HG02870 (cell line): ENCODE measurements at regions not wholly inside any gene's neighbourhood (a gene's known extent, or its start where the extent isn't known, plus 50 kb on each side); places are given as distances from the start of the nearest gene placed in this dataset.

ENCODE experiments used
- ATAC-seq: cut with Tn5 transposase; IDR thresholded peaks from one replicate; pipeline ENCODE4 v1.9.1; 2021; ENCODE audit warnings: mild to moderate bottlenecking, moderate library complexity; ENCODE audit not compliant: unreplicated experiment

DNA sequence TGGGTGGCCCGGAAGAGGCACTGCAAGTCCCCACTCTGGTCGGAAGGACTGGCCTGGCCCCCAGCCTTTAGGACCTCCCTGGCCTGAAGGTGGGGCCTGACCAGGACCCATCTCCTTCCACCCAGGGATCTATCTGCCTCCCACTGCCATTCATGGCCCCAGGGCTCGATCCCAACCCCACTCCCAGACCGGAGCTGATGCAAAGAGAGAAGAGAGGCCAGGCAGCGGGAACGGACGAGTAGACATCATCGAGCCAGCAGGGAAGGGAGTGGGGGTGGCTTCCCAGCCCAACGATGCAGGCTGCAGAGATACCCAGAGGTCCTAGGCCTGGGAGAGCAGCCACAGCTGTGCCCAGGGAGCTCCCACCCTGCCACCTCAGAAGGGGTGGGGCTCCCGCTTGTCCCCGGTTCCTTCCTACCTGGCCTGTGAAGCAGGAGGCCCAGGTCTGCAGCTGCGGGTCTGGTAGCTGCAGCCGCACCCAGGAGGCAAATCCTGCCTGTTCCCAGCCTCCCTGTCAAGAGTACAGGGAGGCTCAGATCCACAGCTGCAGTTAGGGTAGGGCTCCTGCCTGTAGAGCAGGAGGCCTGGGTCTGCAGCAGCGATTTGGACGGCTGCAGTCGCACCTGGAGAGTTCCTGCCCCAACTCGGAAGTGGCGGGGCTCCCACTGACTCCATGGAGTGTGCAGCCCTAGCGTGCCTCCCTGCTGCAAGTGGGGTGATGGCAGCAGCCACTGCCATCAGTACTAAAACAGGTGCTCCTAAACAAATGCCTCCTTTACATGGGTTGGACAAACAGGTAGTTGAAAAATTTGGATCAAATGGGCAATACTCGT, 1151.0 kb upstream of the PHF14 start:
- ATAC-seq, result no peak

DNA sequence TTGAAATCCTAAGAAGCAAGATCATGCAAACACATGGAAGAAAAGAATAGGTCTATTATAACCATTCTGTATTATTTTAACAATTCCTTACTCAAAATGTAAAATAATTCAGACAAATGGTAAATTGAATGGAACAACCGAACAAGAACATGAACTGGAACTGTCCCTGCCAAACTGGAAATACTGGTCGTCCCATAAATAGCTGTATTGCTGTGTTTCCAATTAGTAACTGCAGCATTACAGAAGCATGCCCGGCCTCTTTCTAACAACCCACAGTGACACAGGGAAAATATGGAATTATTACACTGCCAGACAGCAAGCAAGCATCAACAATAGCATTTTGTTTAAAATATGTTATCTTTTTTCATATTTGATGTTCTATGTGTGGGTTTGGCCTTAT, 1138.5 kb upstream of the PHF14 start:
- ATAC-seq, result no peak

DNA sequence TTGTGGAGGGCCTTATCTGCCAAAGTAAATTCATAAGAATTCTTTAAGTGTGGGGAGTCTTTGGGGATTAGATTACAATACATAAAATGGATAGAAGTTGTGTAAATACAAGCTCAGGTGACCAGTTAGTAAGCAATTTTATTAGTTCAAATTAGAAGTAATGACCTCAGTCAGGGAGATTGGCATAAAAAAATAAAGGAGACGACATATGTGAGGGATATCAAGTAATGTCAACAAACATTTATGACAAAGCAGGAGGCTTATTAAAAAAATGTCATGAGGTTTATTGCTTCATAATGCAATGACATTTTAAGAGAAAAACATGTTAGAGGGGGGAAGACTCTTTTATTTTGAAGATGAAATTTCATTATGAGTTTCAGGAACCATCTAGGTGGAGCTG, 1137.0 kb upstream of the PHF14 start:
- ATAC-seq, result no peak

DNA sequence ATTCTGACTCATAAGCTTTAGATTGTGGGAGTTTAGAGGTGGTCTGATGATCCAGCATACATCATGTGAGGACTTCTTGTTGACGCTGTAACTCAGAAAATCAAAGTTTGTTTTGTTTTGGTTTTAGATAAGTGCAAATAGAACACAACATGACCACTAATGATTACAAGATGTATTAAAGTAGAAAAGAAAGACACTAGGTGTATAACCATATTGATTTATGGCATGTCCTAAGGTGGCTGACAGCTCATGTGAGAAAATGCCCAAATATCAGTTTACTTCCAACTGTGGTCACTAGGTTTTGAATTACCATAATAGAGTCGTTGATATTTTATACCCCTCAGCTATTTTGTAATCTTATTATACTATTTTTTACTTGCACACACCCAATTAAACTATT, 1131.4 kb upstream of the PHF14 start:
- ATAC-seq, result no peak

DNA sequence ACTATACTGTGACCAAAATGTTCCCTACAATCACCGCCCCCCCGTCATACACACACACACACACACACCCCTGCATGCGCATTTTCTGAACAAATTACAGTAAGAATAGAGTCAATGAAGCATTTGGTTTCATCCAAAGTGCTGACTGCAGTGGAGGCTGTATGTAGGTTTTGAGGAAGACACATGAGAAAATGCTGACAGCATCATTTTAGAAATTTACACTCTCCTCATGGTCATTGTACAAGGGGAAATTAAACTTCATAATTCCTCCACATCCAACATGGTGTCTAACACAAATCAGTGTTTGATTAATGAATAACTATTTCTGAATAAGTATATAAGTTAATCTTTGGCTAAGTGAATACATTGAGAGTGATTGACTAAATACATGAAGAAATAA, 1126.8 kb upstream of the PHF14 start:
- ATAC-seq, result no peak

DNA sequence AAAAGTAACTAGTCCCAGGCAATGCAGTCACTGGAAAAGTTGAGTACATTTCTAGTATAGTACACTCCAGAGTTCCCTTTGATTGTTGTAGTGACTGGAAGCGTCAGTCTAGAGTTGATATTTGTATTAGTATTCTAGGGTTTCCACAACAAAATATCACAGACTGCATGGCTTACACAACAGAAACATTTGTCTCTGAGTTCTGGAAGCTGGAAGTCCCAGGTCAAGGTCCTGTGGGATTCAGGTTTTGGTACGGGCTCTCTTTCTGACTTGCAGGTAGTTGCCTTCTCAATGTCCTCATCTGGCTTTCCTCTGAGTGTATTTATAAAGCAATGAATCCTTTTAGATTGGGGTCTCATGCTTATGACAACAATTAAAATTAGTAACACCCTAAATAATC, 1119.1 kb upstream of the PHF14 start:
- ATAC-seq, result no peak

DNA sequence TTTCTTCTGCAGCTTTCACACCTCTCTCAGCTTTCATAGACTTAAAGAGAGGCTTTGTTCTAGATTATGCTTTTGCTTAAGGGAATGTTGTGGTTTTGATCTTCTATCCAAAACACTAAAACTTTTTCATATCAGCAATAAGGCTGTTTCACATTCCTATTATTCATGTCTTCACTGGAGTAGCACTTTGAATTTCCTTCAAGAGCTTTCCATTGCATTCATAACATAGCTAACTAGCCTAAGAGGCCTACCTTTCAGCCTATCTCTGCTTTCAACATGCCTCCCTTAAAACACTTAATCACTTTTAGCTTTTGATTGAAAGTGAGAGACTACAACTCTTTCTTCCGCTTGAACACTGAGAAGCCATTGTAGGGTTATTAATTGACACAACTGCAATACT, 1117.0 kb upstream of the PHF14 start:
- no peak for ATAC-seq

DNA sequence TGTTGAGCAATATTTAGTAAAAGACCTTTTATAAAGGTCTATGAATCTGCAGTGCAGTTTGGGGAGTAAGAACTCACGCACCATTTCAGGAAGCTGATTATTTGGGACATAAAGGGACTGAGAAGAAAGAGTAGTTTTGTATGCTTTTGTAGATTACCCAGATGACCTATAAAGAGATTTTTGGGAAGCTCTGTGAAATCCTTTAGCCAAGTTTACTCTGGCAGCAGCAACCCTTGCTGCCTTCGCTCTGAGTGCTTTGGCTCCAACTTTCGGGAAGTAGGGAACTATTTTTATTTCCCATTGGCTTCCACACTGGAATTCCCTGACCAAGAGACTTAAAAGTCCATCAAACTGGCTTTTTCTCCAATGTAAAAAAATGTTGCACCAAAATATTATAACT, 1110.1 kb upstream of the PHF14 start:
- no peak for ATAC-seq

DNA sequence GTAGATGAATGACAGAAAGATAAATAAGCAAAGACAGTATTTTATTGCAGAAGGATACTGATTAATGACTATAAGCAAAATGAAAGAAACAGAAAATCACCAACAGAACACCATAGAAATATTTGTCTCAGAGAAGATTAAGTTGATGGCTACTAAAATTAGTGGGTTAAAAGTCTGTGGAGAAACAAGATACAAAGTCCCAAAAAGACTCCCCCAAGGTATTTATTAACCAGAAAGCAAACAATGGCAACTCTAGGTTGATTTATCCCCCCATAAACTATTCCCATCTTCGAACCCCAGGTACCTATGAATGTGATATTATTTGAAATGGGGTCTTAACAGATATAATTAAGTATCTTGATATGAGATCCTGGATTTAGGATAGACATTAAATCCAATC, 1104.5 kb upstream of the PHF14 start:
- no peak for ATAC-seq

DNA sequence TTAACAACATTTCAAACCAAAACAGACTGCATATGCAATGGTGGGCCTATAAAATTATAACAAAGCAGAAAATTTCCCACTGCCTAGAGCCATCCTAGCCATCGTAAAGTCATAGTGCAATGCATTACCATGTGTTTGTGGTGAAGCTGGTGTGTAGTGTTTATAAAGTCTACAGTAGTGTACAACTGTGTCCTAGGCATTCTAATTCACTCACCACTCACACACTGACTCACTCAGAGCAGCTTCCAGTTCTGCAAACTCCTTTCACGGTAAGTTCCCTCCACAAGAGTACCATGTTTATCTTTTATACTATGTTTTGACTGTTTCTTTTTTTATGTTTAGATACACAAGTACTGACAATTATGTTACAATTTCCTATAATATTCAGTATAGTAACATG, 1104.1 kb upstream of the PHF14 start:
- ATAC-seq, result no peak

DNA sequence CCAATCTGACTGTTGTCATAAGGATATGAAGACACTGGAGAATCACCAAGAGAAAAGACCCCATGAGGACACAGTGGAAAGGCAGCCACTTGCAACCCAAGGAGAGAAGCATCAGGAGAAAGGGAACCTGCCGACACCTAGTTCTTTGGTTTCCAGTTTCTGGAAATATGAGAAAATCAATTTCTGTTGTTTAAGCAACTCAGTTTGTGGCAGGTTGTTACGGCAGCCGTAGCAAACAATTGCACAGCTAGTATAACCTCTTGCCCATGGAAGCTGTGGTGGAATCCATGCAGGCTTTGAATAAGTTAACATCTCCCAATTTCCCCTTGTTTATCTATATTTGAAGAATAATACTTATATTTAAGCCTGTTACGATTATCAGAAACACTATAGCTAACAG, 1103.0 kb upstream of the PHF14 start:
- ATAC-seq, result no peak

DNA sequence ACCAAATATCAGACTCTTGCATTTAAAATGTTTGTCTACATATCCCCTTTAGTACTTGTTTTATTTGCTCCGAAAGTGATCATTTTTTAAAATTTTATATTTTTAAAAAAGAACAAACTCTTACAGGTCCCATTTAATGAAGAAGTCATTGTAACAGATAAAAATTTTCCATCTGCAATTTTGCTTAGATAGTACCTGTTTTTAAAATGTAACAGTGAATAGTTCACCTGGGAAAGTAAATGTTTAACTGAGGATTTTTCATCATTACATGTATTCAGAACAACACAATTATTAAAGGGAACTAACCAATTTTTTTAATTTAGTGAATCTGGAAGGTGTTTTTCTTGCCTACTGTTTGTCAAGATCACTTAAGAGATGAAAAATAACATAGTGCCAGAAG, 1099.5 kb upstream of the PHF14 start:
- no peak for ATAC-seq

DNA sequence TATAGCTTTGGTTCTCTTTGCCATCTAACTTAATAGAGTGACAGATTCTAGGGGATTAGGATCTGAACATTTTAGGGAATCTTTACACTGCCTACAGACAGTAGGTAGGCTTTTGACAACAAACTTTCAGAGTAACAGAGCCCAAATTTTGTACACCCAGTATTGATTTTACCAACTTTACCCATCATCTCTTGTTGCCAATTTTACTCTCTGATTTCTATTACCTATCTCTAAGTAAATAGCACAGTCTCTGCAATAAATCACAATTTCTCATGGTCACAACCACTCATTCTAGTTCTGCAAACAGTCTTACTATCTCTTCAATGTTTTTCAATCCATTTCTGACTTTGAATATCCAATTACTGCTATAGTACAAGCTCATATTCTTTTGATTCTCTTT, 1097.6 kb upstream of the PHF14 start:
- ATAC-seq, result no peak

DNA sequence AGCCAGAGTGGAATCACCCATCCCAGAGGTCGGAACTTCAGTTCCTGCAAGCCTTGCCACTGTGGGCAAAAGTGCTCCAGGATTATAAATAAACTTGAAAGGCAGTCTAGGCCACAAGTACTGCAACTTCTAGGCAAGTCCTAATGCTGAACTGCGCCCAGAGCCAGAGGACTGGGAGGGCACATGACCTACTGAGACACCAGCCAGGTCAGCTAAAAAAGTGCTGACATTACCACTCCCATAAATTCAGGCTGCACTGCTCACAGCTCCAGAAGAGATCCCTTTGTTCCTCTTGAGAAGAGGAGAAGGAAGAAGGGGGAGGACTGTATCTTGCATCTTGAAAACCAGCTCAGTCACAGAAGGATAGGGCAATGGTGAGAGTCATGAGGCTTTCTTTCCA, 1084.1 kb upstream of the PHF14 start:
- no peak for ATAC-seq

DNA sequence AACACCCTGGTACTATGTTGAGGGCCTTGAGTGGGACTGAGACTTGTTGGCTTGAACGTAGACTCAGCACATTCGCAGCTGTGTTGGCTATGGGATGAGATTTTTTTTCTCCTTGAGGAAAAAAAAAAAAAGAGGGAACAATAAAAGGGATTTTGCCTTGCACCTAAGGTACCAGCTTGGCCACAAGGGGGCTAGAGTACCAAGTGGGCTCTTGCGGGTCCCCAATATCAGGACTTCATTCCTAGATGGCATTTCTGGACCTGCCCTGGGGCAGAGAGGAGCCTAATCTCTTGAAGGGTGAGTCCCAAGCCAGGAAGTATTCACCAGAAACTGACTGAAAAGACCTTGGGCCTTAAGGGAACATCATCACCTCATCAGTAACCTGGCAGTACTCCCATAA, 1083.6 kb upstream of the PHF14 start:
- ATAC-seq, result no peak

DNA sequence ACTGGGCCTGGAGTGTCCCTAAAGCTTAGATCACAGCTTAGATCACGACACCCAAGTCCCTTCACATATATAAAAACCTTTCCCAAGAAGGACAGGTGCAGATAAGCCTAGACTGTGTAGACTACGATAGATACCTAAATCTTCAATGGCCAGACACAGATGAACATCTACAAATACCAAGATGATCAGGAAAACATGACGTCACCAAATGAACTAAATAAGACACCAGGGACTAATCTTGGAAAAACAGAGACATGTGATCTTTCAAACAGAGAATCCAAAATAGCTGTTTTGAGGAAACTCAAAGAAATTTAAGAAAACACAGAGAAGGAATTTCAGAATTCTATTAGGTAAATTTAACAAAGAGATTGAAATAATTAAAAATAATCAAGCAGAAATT, 1082.6 kb upstream of the PHF14 start:
- ATAC-seq, result no peak

DNA sequence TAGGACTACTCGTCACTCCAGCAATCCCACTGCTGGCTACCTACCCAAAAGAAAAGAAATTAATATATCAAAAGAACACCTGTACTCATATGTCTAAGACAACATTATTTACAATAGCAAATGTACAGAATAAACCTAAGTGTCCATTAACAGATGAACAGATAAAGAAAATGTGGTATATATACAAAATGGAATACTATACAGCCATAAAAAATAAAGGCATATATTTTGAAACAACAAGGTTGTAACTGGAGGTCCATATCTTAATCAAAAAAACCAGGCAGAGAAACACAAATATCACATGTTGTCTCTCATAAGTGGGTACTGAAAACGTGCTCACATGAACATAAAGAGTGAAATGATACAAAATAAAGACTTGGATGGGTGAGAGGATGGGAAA, 1073.3 kb upstream of the PHF14 start:
- ATAC-seq, result no peak

DNA sequence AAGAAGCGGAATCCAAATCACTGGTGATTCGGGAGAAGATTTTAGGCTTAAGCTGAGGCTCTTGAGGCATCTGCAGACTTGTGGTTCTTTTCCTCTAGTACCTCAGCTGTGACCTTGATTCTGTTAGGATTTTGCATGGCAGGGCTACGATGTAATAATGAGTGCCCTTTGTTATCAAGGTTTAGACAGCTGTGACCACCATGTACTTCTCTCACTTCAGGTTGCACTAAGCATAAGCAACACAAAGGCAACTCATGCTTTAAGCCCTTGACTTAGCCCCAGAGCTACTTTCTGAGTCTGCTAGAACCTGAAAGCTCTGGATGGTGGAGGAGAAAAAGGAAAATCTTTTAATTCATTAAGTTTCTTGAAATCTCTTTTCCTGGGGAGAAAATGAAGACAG, 1052.3 kb upstream of the PHF14 start:
- ATAC-seq, result no peak

DNA sequence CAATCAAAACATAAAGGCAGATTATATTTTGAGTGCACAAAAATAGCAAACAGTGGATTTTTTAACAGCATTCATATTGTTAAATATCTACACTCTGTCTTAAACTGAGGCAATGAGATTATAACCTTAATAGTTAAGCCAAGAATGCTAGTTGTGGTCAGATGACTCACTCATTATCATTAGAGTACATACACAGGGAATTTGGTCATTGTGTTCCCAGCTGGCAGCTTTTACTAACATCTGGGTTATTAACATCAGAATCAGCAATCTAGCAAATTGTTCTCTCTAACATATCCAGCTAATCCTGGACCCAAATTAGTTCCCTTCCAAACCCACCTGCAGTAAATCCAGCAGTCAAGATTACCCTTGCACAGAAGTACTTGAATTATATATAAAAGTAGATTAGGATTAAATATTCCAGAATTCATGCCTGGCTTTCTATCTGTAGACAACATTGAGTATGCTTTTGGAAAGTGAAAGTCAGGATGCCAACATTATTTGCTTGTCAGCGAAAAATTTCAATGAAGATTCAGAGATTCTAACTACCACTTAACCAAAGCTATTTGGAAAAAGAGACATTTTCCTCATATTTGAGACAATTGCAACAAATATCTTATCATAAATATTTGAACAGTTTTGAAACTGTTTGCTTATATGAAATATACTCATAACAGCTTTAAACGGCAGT, 1035.6 kb upstream of the PHF14 start:
- no peak for ATAC-seq

DNA sequence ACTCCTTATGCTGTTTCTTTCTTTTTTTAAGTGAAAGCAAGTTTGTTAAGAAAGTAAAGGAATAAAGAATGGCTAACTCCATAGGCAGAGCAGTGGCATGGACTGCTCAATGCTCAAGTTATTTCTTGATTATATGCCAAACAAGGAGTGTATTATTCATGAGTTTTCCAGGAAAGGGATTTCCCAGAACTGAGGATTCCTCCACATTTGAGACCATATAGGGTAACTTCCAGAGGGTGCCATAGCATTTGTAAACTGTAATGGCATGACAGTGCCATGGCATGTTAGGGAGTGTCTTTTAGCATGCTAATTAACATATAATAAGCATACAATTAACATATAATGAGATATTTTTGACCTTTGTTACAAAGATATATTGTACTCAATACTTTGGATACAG, 1034.5 kb upstream of the PHF14 start:
- ATAC-seq, result no peak

DNA sequence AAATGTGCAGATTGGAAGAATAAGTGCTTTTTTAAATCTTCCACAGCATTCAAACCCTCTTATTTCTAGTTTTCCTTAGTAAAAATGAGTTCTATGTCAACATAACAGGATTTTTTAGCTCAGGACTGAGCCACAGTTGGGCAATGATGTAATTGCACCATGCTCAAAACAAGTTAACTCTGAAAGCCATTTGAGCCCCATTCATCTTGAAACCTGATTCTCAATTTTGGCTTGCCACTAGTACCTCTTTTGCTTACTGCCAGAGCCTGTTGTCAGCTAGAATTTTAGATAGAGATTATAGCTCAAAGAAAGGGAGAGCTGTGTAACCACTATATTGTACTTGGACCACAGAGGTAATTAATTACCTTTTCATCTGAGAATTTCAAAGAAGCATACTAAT, 1028.5 kb upstream of the PHF14 start:
- no peak for ATAC-seq

DNA sequence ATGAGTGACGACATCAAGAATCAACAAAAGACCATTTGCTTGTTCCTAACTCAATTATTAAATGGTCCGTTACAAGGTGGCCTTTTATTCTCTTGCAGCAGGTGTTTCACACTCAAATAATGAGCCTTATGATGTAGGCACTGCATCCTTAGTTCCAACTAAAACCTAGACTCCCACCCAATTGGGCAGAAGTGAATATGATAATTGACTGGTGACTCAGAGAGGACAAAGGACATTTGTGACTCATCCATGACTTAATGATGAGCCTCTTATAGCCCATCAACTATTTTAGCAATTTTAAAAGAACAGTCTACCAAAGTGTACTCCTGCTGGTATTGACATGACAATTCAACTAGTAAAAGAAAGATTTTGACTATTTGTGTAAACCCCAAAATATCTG, 1027.8 kb upstream of the PHF14 start:
- ATAC-seq, result no peak

DNA sequence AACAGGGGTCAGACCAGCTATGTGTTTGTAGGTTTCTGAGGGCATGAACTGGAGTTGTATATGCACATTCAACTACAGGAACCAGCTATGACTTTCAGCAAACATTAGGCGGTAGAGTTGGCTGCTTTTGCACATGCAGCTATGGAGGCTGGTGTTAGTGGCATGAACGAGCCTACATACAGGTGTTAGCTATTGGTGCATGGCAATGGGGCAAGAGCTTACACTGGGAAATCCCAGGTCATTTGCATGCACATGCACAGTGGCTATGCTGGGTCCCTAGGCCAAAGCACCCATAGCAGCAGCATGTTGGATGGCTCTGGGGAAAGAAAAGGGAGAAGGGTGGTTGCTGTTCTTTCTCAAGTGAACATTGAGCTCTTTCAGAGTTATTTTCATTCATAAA, 1018.5 kb upstream of the PHF14 start:
- no peak for ATAC-seq
